GM12873 (cell line): ENCODE measurements at regions not wholly inside any gene's neighbourhood (a gene's known extent, or its start where the extent isn't known, plus 50 kb on each side); places are given as distances from the start of the nearest gene placed in this dataset.

Experiments used
- CTCF ChIP-seq: IDR thresholded peaks from 2 replicates; pipeline ENCODE4 v1.5.1; 2012; ENCODE audit warnings: low read depth, mild to moderate bottlenecking, moderate library complexity, low read length, control low read depth; ENCODE audit not compliant: insufficient read depth; ENCODE audit errors: missing control alignments

GRCh38 chr6:4383910-4384638 lies 248.7 kb upstream of the ECI2 start:
- TF ChIP-seq CTCF, result no peak

GRCh38 chr6:4382362-4382853 lies 247.0 kb upstream of the ECI2 start:
- TF ChIP-seq CTCF, result no peak

- no peak for TF ChIP-seq CTCF
These were observed 246.0 kb upstream of the ECI2 start for GRCh38 chr6:4381381-4381780.

- no peak for TF ChIP-seq CTCF
These were observed 245.5 kb upstream of the ECI2 start for GRCh38 chr6:4380881-4381281.

GRCh38 chr6:4379958-4380357 lies 244.6 kb upstream of the ECI2 start:
- no peak for TF ChIP-seq CTCF

- TF ChIP-seq CTCF, result no peak
These were observed 243.1 kb upstream of the ECI2 start for GRCh38 chr6:4378319-4378996.

GRCh38 chr6:4377603-4378002 lies 242.2 kb upstream of the ECI2 start:
- no peak for TF ChIP-seq CTCF
